H1 (cell line): ENCODE measurements at regions not wholly inside any gene's neighbourhood (a gene's known extent, or its start where the extent isn't known, plus 50 kb on each side); places are given as distances from the start of the nearest gene placed in this dataset.

Experiments
- CTCF ChIA-PET: fragments of 300-600 bp; sonication (Branson Sonifier 250); formaldehyde crosslinking; loops from one replicate; lab custom pipeline; 2021; ENCODE audit not compliant: partially characterized antibody; lab: Charles Lee
- POLR2A ChIA-PET: fragments of 300-600 bp; sonication (Branson Sonifier 250); formaldehyde crosslinking; loops from one replicate; lab custom pipeline; 2021; ENCODE audit warnings: inconsistent platforms; ENCODE audit not compliant: partially characterized antibody; lab: Charles Lee
- DNase-seq, 2 experiments: peaks; one replicate each; pipeline versions ENCODE4 v3.0.0 to v3.0.0-alpha.2; 2010 to 2022; ENCODE audit warnings: low spot score in 2 of 2, low read depth in 1 of 2, mixed read lengths in 1 of 2
- FAIRE-seq: peaks from 2 replicates; lab custom pipeline; 2011; peaks lifted over from hg19 to GRCh38; lab: Jason Lieb, UNC
- H2AFZ ChIP-seq: 2 replicates; pipeline ENCODE4 v1.8.1; 2012; ENCODE audit warnings: low read length, inconsistent platforms
- H2AK5ac ChIP-seq: 2 replicates; pipeline ENCODE4 v1.6.1; 2013; ENCODE audit warnings: low read depth, low read length
- H2BK120ac ChIP-seq: replicated peaks from 2 replicates; pipeline ENCODE3; 2013; ENCODE audit warnings: low read depth, low read length, inconsistent platforms
- H2BK12ac ChIP-seq: 2 replicates; pipeline ENCODE4 v1.6.1; 2013; ENCODE audit warnings: low read depth, low read length
- H2BK15ac ChIP-seq: 2 replicates; pipeline ENCODE4 v1.6.1; 2013; ENCODE audit warnings: low read length
- H2BK20ac ChIP-seq: 2 replicates; pipeline ENCODE4 v1.6.1; 2013; ENCODE audit warnings: low read length
- H2BK5ac ChIP-seq: 2 replicates; pipeline ENCODE4 v1.6.1; 2013; ENCODE audit warnings: low read depth, low read length
- H3K14ac ChIP-seq: 2 replicates; pipeline ENCODE4 v1.6.1; 2013; ENCODE audit warnings: inconsistent platforms; ENCODE audit not compliant: insufficient read length
- H3K18ac ChIP-seq: 2 replicates; pipeline ENCODE4 v1.6.1; 2013; ENCODE audit warnings: low read length; ENCODE audit errors: extremely low read depth
- H3K23ac ChIP-seq: 2 replicates; pipeline ENCODE4 v1.6.1; 2013; ENCODE audit warnings: inconsistent platforms; ENCODE audit not compliant: insufficient read length
- H3K23me2 ChIP-seq: 2 replicates; pipeline ENCODE4 v1.6.1; 2013; ENCODE audit warnings: low read depth, low read length
- H3K27ac ChIP-seq: 2 replicates; pipeline ENCODE4 v1.6.1; 2011; ENCODE audit warnings: low read depth, low read length, inconsistent platforms
- H3K27me3 ChIP-seq, 4 experiments: replicated peaks in 1 of 4; 1 replicate in 1 of 4; 2 replicates in 3 of 4; pipeline versions ENCODE4 v1.6.1 to v1.8.1; 2011 to 2013; ENCODE audit warnings: low read length in 3 of 4, mild to moderate bottlenecking in 3 of 4, inconsistent platforms in 2 of 4, mixed read lengths in 2 of 4, moderate library complexity in 1 of 4; ENCODE audit not compliant: control insufficient read depth in 3 of 4, insufficient read depth in 3 of 4; ENCODE audit errors: extremely low read depth in 1 of 4
- H3K36me3 ChIP-seq, 4 experiments: 2 replicates each; pipeline versions ENCODE4 v1.6.1 to v1.8.1; 2011 to 2013; ENCODE audit warnings: mild to moderate bottlenecking in 4 of 4, low read length in 3 of 4, moderate library complexity in 2 of 4, control low read depth in 1 of 4, inconsistent platforms in 1 of 4; ENCODE audit not compliant: insufficient read depth in 4 of 4, control insufficient read depth in 2 of 4
- H3K4ac ChIP-seq: replicated peaks from 2 replicates; pipeline ENCODE3; 2013; ENCODE audit warnings: low read length, low read depth, mixed read lengths, inconsistent platforms; ENCODE audit not compliant: insufficient read length
- H3K4me1 ChIP-seq, 4 experiments: replicated peaks in 1 of 4; 1 replicate in 1 of 4; 2 replicates in 3 of 4; pipeline versions ENCODE4 v1.6.1 to v1.8.1; 2011 to 2013; ENCODE audit warnings: low read length in 3 of 4, inconsistent platforms in 2 of 4, mixed read lengths in 1 of 4; ENCODE audit not compliant: insufficient read depth in 4 of 4, control insufficient read depth in 3 of 4
- H3K4me2 ChIP-seq, 2 experiments: 2 replicates each; pipeline versions ENCODE4 v1.6.1 to v1.8.1; 2011 to 2013; ENCODE audit warnings: low read depth in 2 of 2, low read length in 2 of 2, control low read depth in 1 of 2, inconsistent platforms in 1 of 2, mild to moderate bottlenecking in 1 of 2; ENCODE audit not compliant: insufficient read depth in 1 of 2
- H3K4me3 ChIP-seq, 4 experiments: fragments of 200-600, 300-600 bp in 1 of 4; sonication (generic), shearing (Covaris generic), sonication (Bioruptor Twin) in 1 of 4; 2 replicates each; pipeline versions ENCODE4 v1.5.1 to v1.8.1; 2011 to 2016; ENCODE audit warnings: low read length in 4 of 4, low read depth in 3 of 4, control low read depth in 2 of 4, inconsistent platforms in 2 of 4, mild to moderate bottlenecking in 2 of 4, mixed read lengths in 1 of 4, moderate library complexity in 1 of 4; ENCODE audit not compliant: insufficient read depth in 2 of 4; ENCODE audit errors: extremely low read depth in 1 of 4
- H3K56ac ChIP-seq: replicated peaks from 2 replicates; pipeline ENCODE3; 2013; ENCODE audit warnings: low read depth, mild to moderate bottlenecking, mixed read lengths, low read length, inconsistent platforms; ENCODE audit not compliant: insufficient read length
- H3K79me1 ChIP-seq: 2 replicates; pipeline ENCODE4 v1.6.1; 2013; ENCODE audit warnings: low read depth, low read length, control low read depth
- H3K79me2 ChIP-seq, 2 experiments: 2 replicates each; pipeline versions ENCODE4 v1.6.1 to v1.8.1; 2012 to 2013; ENCODE audit warnings: low read length in 2 of 2, mild to moderate bottlenecking in 2 of 2, inconsistent platforms in 1 of 2; ENCODE audit not compliant: insufficient read depth in 2 of 2, control insufficient read depth in 1 of 2
- H3K9ac ChIP-seq, 4 experiments: replicated peaks in 1 of 4; 1 replicate in 1 of 4; 2 replicates in 3 of 4; pipeline versions ENCODE4 v1.6.1 to v1.8.1; 2011 to 2013; ENCODE audit warnings: low read depth in 3 of 4, low read length in 3 of 4, control low read depth in 2 of 4, mild to moderate bottlenecking in 2 of 4, moderate library complexity in 2 of 4, inconsistent platforms in 1 of 4; ENCODE audit errors: extremely low read depth in 1 of 4
- H3K9me3 ChIP-seq, 2 experiments: 2 replicates each; pipeline versions ENCODE4 v1.6.1 to v1.8.1; 2012 to 2013; ENCODE audit warnings: mild to moderate bottlenecking in 2 of 2, moderate library complexity in 2 of 2, control low read depth in 1 of 2, inconsistent platforms in 1 of 2, low read depth in 1 of 2, low read length in 1 of 2, mixed read lengths in 1 of 2; ENCODE audit not compliant: insufficient read depth in 2 of 2
- H4K20me1 ChIP-seq, 2 experiments: replicated peaks in 1 of 2; 2 replicates each; pipeline versions ENCODE3 to v1.8.1; 2011 to 2013; ENCODE audit warnings: inconsistent platforms in 2 of 2, low read length in 2 of 2, mild to moderate bottlenecking in 1 of 2; ENCODE audit not compliant: insufficient read depth in 2 of 2, control insufficient read depth in 1 of 2
- H4K5ac ChIP-seq: 2 replicates; pipeline ENCODE4 v1.6.1; 2013; ENCODE audit warnings: low read length, low read depth, mixed read lengths, inconsistent platforms; ENCODE audit not compliant: insufficient read length
- H4K8ac ChIP-seq: 2 replicates; pipeline ENCODE4 v1.8.0; 2013; ENCODE audit warnings: mild to moderate bottlenecking, moderate library complexity, low read length, inconsistent platforms; ENCODE audit not compliant: insufficient read depth; ENCODE audit errors: extremely low read depth
- H4K91ac ChIP-seq: replicated peaks from 2 replicates; pipeline ENCODE3; 2013; ENCODE audit warnings: low read length, mixed read lengths, inconsistent platforms; ENCODE audit not compliant: insufficient read length
- TAF7 ChIP-seq: optimal IDR thresholded peaks from 2 replicates; pipeline ENCODE3; 2011; ENCODE audit warnings: low read depth, mild to moderate bottlenecking, inconsistent platforms, low read length, moderate library complexity, borderline replicate concordance
- YY1 ChIP-seq: IDR thresholded peaks from 2 replicates; pipeline ENCODE4 v1.6.1; 2011; ENCODE audit warnings: low read depth, mild to moderate bottlenecking, low read length
- WGBS, 2 experiments: shearing (Covaris generic) in 1 of 2; methylation state at CpG; one replicate each; pipeline versions ENCODE4 v1.1.6 to v1.1.7; 2013 to 2015; ENCODE audit warnings: low lambda C conversion rate in 2 of 2, mixed read lengths in 2 of 2, inconsistent platforms in 1 of 2, low coverage in 1 of 2, missing lambda C conversion rate in 1 of 2; ENCODE audit not compliant: insufficient replicate concordance in 2 of 2, insufficient coverage in 1 of 2, insufficient read length in 1 of 2; ENCODE audit errors: extremely low coverage in 1 of 2, missing lambda C conversion rate in 1 of 2; 5-methylcytosine and 5-hydroxymethylcytosine counted together

DNA sequence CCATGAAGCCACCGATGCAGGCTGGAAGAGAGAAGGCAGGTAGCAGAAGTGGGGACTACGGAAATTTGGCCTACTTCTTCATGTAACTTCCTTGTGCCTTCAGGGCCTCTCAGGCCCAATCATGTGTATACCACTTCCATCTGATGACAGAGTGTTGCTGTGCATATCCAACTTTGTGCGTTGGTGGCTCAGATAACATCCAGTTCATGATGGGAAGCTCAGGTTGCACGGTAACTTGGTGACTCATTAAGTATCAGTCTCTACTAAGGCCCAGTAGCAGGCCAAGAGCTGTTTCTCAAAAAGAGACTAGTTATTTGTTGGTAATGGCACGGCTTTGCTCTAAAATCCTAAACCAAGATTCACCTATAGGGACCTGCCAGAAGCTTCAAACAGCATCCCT is 117.6 kb downstream of the LTN1 start:
- no peak for DNase-seq
- 75% methylated on average over 5 of the region's 5 CpGs; no CpG with 5 or more reads in 1 of the 2 experiments for WGBS, 2 experiments
- H2AFZ ChIP-seq, result no peak overlapping the region
- H2BK120ac ChIP-seq, result no peak overlapping the region
- H3K27ac ChIP-seq, result no peak overlapping the region
- no peak overlapping the region for H3K4me2 ChIP-seq
- no peak overlapping the region for H3K23ac ChIP-seq
- H3K79me2 ChIP-seq, result no peaks in the 10 kb centered on the region
- H2BK20ac ChIP-seq, result no peak overlapping the region
- no peak overlapping the region for H3K14ac ChIP-seq
- H3K9me3 ChIP-seq, result no peaks in the 10 kb centered on the region
- H3K18ac ChIP-seq, result no peak overlapping the region
- H3K79me1 ChIP-seq, result no peaks in the 10 kb centered on the region
- no peak overlapping the region for H3K9ac ChIP-seq
- no peaks in the 10 kb centered on the region for H3K27me3 ChIP-seq
- no peak overlapping the region for H4K91ac ChIP-seq
- ChIA-PET CTCF (no interaction called here), POLR2A (no interaction called here)
- H2BK5ac ChIP-seq, result no peak overlapping the region
- H3K23me2 ChIP-seq, result no peaks in the 10 kb centered on the region
- no peaks in the 10 kb centered on the region for H3K4me1 ChIP-seq
- H4K5ac ChIP-seq, result no peak overlapping the region
- H3K4me3 ChIP-seq, result no peak overlapping the region
- H3K4ac ChIP-seq, result no peak overlapping the region
- peaks cover 0 to 24% (median 11%) of the 10 kb centered on the region in 4 experiments; a peak in 7 of 8 replicates for H3K36me3 ChIP-seq
- no peak overlapping the region for H3K56ac ChIP-seq
- TF ChIP-seq TAF7 (no peak), YY1 (no peak)
- H2AK5ac ChIP-seq, result no peak overlapping the region
- no peak overlapping the region for H2BK15ac ChIP-seq
- H2BK12ac ChIP-seq, result no peak overlapping the region
- no peak overlapping the region for H4K8ac ChIP-seq
- FAIRE-seq, result no peak
- peaks cover 0 to 2% of the 10 kb centered on the region in 2 experiments for H4K20me1 ChIP-seq
